CD4-positive, CD25-positive, alpha-beta regulatory T cell (primary cell): ENCODE measurements at regions not wholly inside any gene's neighbourhood (a gene's known extent, or its start where the extent isn't known, plus 50 kb on each side); places are given as distances from the start of the nearest gene placed in this dataset.
A peak's percentile ranks its signal among the peaks of the same experiment; 100 is the strongest.
"Not testable (repeated sequence)": the region's sequence is repeated elsewhere in the genome, so short reads cannot be mapped to it uniquely, and the experiment has no call there.

Source experiments
- ATAC-seq, 2 donors: fragments of 150-1000 bp; cut with Tn5 transposase; one replicate each; pipeline ENCODE4 v1.10.0; 2021; ENCODE audit warnings: low read depth in 2 of 2, moderate number of reproducible peaks in 2 of 2, moderate library complexity in 1 of 2
- DNase-seq, 3 donors: peaks; one replicate each; pipeline versions ENCODE4 v3.0.0 to v3.0.0-alpha.2; 2012 to 2022; ENCODE audit warnings: mixed read lengths in 1 of 3
- H3K27ac ChIP-seq: one replicate; pipeline ENCODE4 v1.7.0; 2013; ENCODE audit warnings: mild to moderate bottlenecking, low read length; ENCODE audit not compliant: insufficient read depth, poor library complexity, severe bottlenecking
- H3K27me3 ChIP-seq: one replicate; pipeline ENCODE4 v1.7.0; 2013; ENCODE audit warnings: low read length; ENCODE audit not compliant: control insufficient read depth, insufficient read depth
- H3K36me3 ChIP-seq: one replicate; pipeline ENCODE4 v1.7.0; 2013; ENCODE audit warnings: mild to moderate bottlenecking, low read length, moderate library complexity; ENCODE audit not compliant: control insufficient read depth, insufficient read depth
- H3K4me1 ChIP-seq: 2 replicates; pipeline ENCODE4 v1.7.0; 2013; ENCODE audit warnings: mild to moderate bottlenecking, low read length; ENCODE audit not compliant: insufficient read depth, control insufficient read depth, poor library complexity, severe bottlenecking
- H3K4me3 ChIP-seq: one replicate; pipeline ENCODE4 v1.7.0; 2013; ENCODE audit warnings: low read depth, mild to moderate bottlenecking, low read length, moderate library complexity
- H3K9me3 ChIP-seq, 2 experiments: 1 replicate in 1 of 2; 2 replicates in 1 of 2; pipeline ENCODE4 v1.7.0; 2013; ENCODE audit warnings: low read length in 2 of 2, mild to moderate bottlenecking in 1 of 2, moderate library complexity in 1 of 2; ENCODE audit not compliant: control insufficient read depth in 2 of 2
- H3K27ac Mint-ChIP-seq, 3 donors: one replicate each; pipeline ENCODE4 v1.8.0; 2020 to 2022; ENCODE audit warnings: mild to moderate bottlenecking in 3 of 3, mixed read lengths in 3 of 3, moderate library complexity in 2 of 3
- H3K27me3 Mint-ChIP-seq: one replicate; pipeline ENCODE4 v1.8.0; 2022; ENCODE audit warnings: mild to moderate bottlenecking, mixed read lengths
- H3K36me3 Mint-ChIP-seq: one replicate; pipeline ENCODE4 v1.8.0; 2020; ENCODE audit warnings: mixed read lengths
- H3K4me1 Mint-ChIP-seq, 4 donors: one replicate each; pipeline ENCODE4 v1.8.0; 2020 to 2022; ENCODE audit warnings: mixed read lengths in 4 of 4, mild to moderate bottlenecking in 1 of 4
- H3K4me3 Mint-ChIP-seq, 4 donors: one replicate each; pipeline ENCODE4 v1.8.0; 2020 to 2022; ENCODE audit warnings: mild to moderate bottlenecking in 4 of 4, mixed read lengths in 4 of 4, moderate library complexity in 3 of 4
- H3K9me3 Mint-ChIP-seq, 7 donors: one replicate each; pipeline ENCODE4 v1.8.0; 2020 to 2022; ENCODE audit warnings: mixed read lengths in 7 of 7, mild to moderate bottlenecking in 3 of 7, moderate library complexity in 2 of 7

DNA sequence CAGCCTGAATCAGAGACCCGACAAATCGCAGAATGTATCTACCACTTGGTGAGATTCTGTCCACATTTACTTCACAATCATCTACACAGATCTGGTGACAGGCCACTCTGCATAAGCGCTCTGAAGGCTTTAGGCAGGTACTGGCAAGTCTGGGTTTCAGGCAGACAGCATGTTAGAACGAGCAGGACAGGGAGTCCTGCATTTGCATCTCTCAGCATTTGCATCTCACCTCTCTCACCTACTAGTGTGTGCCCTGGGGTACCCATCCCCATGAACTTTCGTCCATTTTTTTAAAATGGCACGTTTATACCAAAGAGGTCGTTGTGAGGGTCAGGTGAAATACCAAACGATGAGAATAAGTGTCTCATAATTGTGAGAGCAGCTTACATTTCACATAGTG lies 108.2 kb downstream of the SPATA31A1 start:
- H3K27ac ChIP-seq, H3K36me3 Mint-ChIP-seq, ATAC-seq, H3K9me3 ChIP-seq, H3K36me3 ChIP-seq, H3K9me3 Mint-ChIP-seq, H3K27me3 Mint-ChIP-seq, H3K4me1 ChIP-seq, H3K4me1 Mint-ChIP-seq, H3K27me3 ChIP-seq: not testable (repeated sequence)
- Mint-ChIP-seq H3K27ac (peak overlapping the region in 1 of 3 donors; percentile 69), H3K4me3 (peak overlapping the region in 3 of 4 donors; percentile 89 to 96 (median 94))
- DNase-seq, result peak in 1 of 3 donors; percentile 7
- H3K4me3 ChIP-seq, result peak overlapping the region; percentile 24

DNA sequence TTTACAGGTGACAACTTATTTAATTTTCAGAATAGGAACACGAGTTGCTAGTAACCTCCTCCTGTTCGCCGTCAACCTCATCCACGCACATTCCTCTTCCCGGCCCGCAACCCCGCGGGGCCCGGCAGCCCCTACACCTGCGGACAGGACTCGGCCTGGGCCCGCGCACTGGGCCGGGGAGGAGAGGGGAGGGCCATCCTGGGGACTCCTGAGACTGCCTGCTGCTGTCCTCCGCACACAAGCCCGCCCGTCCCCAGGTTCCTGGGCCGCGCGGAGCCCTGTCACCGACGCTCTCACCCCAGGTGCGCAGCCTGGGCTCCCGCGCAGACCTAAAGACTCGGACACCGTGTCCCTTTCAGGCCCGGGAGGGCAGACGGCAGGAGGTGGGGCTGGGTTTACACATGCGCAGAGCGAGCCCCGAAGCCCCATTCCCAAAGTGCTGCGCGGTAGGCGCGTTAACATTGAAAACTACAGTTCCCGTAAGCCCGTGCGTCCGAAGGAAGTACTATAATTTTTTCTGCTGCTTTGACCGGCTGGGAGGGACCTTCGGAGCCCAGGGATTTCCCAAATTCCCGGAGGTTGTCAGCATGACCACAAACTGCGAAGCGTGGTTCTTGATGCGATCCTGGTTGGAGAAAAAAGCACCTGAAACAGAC lies 108.8 kb downstream of the SPATA31A1 start:
- H3K27me3 ChIP-seq, H3K36me3 ChIP-seq, H3K27me3 Mint-ChIP-seq, H3K4me1 Mint-ChIP-seq, H3K4me1 ChIP-seq, H3K9me3 Mint-ChIP-seq, H3K27ac ChIP-seq, H3K9me3 ChIP-seq, H3K36me3 Mint-ChIP-seq: not testable (repeated sequence)
- peak overlapping the region; percentile 72 for H3K4me3 ChIP-seq
- peak overlapping the region; percentile 89 to 97 (median 95) for H3K4me3 Mint-ChIP-seq
- peak; percentile 87 for ATAC-seq
- DNase-seq, result peak; percentile 49 to 76 (median 61)
- peak overlapping the region; percentile 82 to 92 (median 91) for H3K27ac Mint-ChIP-seq

DNA sequence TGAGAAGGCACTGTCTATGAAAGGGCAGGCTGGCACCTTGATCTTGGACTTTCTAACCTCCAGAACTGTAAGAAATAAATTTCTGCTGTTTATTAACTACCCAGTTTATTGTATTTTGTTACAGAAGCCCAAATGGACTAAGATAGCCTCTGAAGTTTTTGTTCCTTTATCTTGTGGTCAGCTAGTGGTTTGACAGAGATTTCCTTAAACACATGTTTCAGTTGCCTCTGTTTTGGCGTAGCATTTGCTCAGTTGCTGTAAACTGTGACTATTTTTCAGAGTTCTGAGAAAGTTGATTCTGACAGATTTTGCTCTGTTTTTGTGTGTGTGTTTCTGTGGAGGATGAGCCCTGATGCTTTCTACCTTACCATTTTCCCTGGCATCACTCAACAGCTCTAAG lies 119.0 kb downstream of the SPATA31A1 start:
- H3K27me3 ChIP-seq, DNase-seq, H3K4me1 ChIP-seq, H3K27ac ChIP-seq, H3K36me3 Mint-ChIP-seq, H3K9me3 Mint-ChIP-seq, H3K4me3 ChIP-seq, H3K27me3 Mint-ChIP-seq, H3K27ac Mint-ChIP-seq, H3K9me3 ChIP-seq, H3K4me1 Mint-ChIP-seq, ATAC-seq, H3K4me3 Mint-ChIP-seq, H3K36me3 ChIP-seq: not testable (repeated sequence)

DNA sequence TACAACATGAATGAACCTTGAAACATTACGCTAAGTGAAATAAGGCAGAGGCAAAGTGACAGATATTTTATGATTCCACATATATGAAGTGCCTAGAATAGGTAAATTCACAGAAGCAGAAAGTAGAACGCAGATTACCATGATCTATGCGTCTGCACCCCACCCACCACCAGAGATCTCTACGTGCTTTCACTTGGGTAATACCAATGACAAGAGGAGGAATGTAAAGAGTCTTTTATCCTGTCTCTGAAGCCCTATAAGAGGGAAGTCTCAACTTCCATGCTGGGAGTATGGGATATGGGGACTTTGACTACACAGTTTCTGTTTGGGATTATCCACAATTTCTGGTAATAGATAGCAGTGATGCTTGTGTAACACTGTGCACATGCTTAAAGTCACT lies 127.6 kb downstream of the SPATA31A1 start:
- H3K9me3 Mint-ChIP-seq, ATAC-seq, H3K27me3 ChIP-seq, H3K36me3 ChIP-seq, H3K4me3 Mint-ChIP-seq, H3K4me3 ChIP-seq, H3K27ac Mint-ChIP-seq, H3K27ac ChIP-seq, H3K9me3 ChIP-seq, H3K4me1 Mint-ChIP-seq, H3K27me3 Mint-ChIP-seq, H3K4me1 ChIP-seq, H3K36me3 Mint-ChIP-seq, DNase-seq: not testable (repeated sequence)

DNA sequence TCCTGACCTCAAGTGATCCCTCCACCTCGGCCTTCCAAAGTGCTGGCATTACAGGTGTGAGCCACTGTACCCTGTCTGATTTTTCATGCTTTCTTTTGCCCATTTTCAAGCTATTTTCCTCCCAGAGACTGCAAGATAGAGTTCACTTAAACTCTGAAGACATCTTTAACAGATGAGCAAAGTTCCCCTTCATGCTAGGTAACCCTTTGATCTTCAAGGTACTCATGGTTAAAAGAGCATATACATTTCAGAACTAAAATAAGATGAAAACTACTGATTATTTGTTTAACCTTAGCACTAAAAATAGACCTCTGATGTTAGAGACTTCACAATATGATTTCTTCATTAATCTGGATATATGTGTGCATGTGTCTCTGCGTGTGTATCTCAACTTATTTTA lies 128.4 kb downstream of the SPATA31A1 start:
- not testable (repeated sequence) for H3K4me1 Mint-ChIP-seq, DNase-seq, H3K9me3 ChIP-seq, H3K27ac ChIP-seq, H3K27ac Mint-ChIP-seq, H3K4me1 ChIP-seq, H3K4me3 ChIP-seq, H3K27me3 Mint-ChIP-seq, H3K36me3 Mint-ChIP-seq, H3K4me3 Mint-ChIP-seq, H3K27me3 ChIP-seq, H3K36me3 ChIP-seq, H3K9me3 Mint-ChIP-seq, ATAC-seq

DNA sequence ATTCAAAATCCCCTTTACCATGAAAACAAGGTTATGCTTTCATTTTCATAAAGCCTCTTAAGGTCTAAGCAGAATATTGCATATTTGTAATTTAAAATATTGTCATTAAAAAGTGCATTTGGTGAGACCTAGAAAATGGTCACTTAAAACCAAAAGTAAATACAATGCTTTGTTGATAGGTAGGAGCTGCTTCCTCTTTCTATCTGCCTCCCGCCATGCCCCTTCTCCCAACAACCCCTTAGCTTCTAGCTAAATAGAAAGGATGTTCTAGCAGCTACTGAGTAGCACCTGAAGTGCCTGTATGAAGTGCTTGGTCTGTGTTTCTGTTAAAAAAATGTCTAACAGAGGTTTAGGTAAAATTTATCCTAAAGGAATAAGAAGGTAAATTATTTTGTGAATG lies 128.8 kb downstream of the SPATA31A1 start:
- not testable (repeated sequence) for H3K9me3 ChIP-seq, H3K27me3 Mint-ChIP-seq, H3K27ac Mint-ChIP-seq, H3K4me3 ChIP-seq, H3K4me1 ChIP-seq, H3K36me3 ChIP-seq, DNase-seq, H3K4me3 Mint-ChIP-seq, H3K27me3 ChIP-seq, H3K4me1 Mint-ChIP-seq, ATAC-seq, H3K9me3 Mint-ChIP-seq, H3K27ac ChIP-seq, H3K36me3 Mint-ChIP-seq

DNA sequence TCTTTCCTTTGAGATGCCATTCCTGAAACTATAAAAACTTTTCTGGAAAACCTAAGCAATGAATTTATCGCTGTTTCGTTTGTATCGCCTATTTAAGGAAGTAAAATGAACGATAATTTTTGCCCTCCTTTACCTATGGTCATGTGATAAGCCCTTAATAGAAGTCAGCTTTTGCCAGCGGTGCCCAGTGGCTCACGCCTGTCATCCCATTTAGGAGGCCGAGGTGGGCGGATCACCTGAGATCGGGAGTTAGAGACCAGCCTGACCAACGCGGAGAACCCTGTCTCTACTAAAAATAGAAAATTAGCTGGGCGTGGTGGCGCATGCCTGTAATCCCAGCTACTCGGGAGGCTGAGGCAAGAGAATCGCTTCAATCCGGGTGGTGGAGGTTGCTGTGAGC lies 132.0 kb downstream of the SPATA31A1 start:
- not testable (repeated sequence) for H3K27ac Mint-ChIP-seq, H3K4me1 Mint-ChIP-seq, H3K4me3 Mint-ChIP-seq, H3K36me3 ChIP-seq, ATAC-seq, H3K36me3 Mint-ChIP-seq, H3K9me3 ChIP-seq, H3K27ac ChIP-seq, H3K4me3 ChIP-seq, H3K9me3 Mint-ChIP-seq, H3K27me3 ChIP-seq, H3K27me3 Mint-ChIP-seq, H3K4me1 ChIP-seq, DNase-seq

DNA sequence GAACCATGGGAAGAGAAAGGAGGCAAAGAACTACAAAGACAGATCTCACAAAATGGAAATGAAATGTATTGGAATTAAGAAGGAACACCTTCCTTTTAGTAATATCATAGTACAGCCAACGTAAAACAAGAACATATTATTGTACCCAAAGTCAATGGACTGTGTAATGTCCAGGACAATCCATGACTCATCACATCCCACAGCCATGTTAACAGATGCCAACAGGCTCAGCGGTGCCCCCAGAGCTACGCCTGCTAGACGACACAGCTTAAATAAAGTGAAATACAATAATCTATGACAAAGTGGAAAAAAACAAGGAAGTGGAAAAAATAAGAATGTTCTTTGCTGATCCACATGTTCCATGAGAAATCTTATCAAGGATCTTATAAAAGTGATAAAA lies 140.8 kb downstream of the SPATA31A1 start:
- H3K4me1 Mint-ChIP-seq, H3K36me3 ChIP-seq, H3K4me1 ChIP-seq, ATAC-seq, H3K27me3 Mint-ChIP-seq, DNase-seq, H3K9me3 Mint-ChIP-seq, H3K36me3 Mint-ChIP-seq, H3K27ac Mint-ChIP-seq, H3K27ac ChIP-seq, H3K9me3 ChIP-seq, H3K27me3 ChIP-seq, H3K4me3 ChIP-seq, H3K4me3 Mint-ChIP-seq: not testable (repeated sequence)
